ENCODE measurements at regions not wholly inside any gene's neighbourhood (a gene's known extent, or its start where the extent isn't known, plus 50 kb on each side); places are given as distances from the start of the nearest gene placed in this dataset.

- TF ChIP-seq CREB1 (IDR thresholded peaks at IDR 0.05; ENCODE audit: low read depth) (no peak), ASH2L (IDR thresholded peaks at IDR 0.05; ENCODE audit: borderline replicate concordance, low read depth) (no peak), RAD51 (IDR thresholded peaks at IDR 0.05) (no peak)
These were observed 79.8 kb upstream of the PDE1C start for GRCh38 chr7:32150039-32150438.
